ENCODE measurements at regions not wholly inside any gene's neighbourhood (a gene's known extent, or its start where the extent isn't known, plus 50 kb on each side); places are given as distances from the start of the nearest gene placed in this dataset.

DNA sequence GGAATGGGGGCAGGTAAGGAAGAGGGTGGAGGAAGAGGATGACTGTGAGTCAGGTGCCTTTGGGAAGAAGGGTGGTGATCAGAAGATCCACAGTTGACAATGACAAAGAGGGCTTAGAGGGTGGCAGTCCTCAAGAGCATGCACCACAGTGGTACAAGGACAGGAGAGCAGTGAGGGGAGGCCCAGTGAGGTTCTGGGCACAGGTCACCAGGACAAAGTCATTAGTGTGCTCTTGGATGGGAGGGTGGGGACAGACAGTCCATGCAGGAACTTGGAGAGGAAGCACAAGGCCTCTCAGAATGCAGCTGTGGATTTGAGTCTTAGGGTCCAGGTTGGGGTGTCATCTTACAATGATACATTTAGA, 75.1 kb downstream of the RHOU start:
- H3K4me1 ChIP-seq = peaks cover 23% of the 10 kb centered on the region
- no peak overlapping the region for H3K4me3 ChIP-seq
- ATAC-seq (peak in 1 of 2 donors; percentile 5), DNase-seq (no peak)
- intact Hi-C loops (cut with DNase I) = no loop called here
- TF ChIP-seq, protein P1, sequence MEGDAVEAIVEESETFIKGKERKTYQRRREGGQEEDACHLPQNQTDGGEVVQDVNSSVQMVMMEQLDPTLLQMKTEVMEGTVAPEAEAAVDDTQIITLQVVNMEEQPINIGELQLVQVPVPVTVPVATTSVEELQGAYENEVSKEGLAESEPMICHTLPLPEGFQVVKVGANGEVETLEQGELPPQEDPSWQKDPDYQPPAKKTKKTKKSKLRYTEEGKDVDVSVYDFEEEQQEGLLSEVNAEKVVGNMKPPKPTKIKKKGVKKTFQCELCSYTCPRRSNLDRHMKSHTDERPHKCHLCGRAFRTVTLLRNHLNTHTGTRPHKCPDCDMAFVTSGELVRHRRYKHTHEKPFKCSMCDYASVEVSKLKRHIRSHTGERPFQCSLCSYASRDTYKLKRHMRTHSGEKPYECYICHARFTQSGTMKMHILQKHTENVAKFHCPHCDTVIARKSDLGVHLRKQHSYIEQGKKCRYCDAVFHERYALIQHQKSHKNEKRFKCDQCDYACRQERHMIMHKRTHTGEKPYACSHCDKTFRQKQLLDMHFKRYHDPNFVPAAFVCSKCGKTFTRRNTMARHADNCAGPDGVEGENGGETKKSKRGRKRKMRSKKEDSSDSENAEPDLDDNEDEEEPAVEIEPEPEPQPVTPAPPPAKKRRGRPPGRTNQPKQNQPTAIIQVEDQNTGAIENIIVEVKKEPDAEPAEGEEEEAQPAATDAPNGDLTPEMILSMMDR (IDR thresholded peaks at IDR 0.05) = no peak
- no peaks in the 10 kb centered on the region for H3K36me3 ChIP-seq
- H3K27me3 ChIP-seq (ENCODE audit: low read depth) = no peaks in the 10 kb centered on the region
- H3K27ac ChIP-seq = peak overlapping the region; percentile 58
- no peaks in the 10 kb centered on the region for H3K9me3 ChIP-seq

DNA sequence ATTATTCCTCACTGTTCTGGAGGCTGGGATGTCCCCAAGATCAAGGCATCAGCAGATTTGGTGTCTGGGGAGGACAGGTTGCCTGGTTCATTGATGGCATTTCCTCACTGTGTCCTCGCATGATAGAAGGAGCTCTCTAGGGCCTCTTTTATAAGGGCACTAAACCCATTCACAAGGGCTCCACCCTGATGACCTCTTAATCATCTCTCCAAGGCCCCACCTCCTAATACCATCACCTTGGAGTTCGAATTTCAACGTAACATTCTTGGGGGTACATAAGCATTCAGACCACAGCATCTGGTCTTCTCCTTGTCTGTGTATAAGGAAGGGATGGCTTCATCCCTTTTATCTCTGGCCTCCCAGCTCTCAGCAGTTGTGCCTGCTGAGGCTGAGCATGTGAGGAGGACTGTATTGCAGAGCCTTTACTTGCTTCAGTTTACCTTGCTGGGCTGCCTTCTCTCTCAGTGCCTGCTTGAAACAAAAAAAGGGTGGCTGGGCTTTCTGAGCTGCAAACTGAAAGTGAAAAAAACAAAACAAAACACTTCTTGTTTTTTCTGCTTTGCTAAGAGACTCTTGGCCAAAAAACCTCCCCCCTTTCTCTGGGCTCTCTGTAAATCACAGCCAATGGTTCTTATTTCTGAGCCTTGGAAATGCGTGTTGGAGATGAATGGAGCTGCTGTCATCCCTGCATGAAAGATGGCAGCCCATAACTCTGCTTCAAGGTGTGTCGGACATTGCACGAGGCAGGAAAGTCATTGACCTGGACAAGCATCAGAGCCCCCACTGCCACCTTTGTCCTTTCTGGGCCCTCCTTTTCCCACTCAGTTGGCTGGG, 75.8 kb downstream of the RHOU start:
- intact Hi-C loops (cut with DNase I) = no loop called here
- TF ChIP-seq, protein P1 (IDR thresholded peaks at IDR 0.05) = no peak
- H3K4me1 ChIP-seq = peaks cover 23% of the 10 kb centered on the region
- H3K27ac ChIP-seq = peak overlapping the region; percentile 58
- no peaks in the 10 kb centered on the region for H3K36me3 ChIP-seq
- no peaks in the 10 kb centered on the region for H3K27me3 ChIP-seq (ENCODE audit: low read depth)
- H3K9me3 ChIP-seq = no peaks in the 10 kb centered on the region
- ATAC-seq (peak in 1 of 2 donors; percentile 16), DNase-seq (no peak)
- no peak overlapping the region for H3K4me3 ChIP-seq

DNA sequence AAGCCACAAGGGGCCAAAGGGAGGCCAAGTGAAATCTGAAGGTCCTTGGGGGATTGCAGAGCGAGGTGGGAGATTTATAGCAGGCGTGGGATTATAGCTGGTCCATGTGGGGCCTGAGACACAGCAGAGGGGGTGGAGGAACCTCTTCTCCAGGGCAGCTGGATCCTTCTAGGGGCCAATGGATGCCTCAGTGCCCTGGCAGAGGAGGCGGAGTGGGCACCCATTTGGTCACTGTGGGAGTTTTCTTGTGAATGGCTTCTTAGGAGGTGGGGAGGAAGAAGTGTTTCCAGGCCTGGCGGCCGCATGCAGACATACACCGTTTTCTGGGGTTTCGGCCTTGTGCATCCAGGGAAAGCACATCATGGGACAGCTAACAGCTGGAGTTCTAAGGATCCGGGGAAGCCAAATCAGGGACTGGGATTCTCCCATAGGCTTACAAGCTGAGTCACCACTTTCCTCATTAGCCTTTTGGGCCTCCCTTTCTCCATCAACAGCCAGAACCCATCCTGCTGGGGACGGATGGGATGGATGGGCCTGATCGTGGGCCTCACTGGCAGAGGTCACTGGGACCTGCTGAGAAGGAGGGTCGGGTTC, 76.5 kb downstream of the RHOU start:
- no peak overlapping the region for H3K4me3 ChIP-seq
- H3K9me3 ChIP-seq = no peaks in the 10 kb centered on the region
- DNase-seq (no peak), ATAC-seq (no peak)
- intact Hi-C loops (cut with DNase I) = no loop called here
- H3K36me3 ChIP-seq = no peaks in the 10 kb centered on the region
- peaks cover 23% of the 10 kb centered on the region for H3K4me1 ChIP-seq
- TF ChIP-seq, protein P1 (IDR thresholded peaks at IDR 0.05) = no peak
- H3K27ac ChIP-seq = peak overlapping the region; percentile 58
- H3K27me3 ChIP-seq (ENCODE audit: low read depth) = no peaks in the 10 kb centered on the region

DNA sequence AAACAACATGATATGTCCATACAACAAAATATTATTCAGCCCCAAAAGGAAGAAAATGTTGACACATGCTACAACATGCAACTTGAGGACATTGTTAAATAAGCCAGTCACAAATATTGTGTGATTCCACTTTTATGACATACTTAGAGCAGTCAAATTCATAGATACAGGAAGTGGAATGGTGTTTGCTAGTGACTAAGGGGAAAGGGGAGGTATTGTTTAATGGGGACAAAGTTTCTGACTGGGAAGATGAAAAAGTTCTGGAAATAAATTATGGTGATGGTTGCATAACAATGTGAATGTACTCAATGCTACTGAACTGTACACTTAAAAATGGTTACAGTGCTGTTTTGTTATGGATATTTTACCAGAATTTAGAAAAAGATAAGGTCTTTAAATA, 77.7 kb downstream of the RHOU start:
- Histone ChIP-seq H3K27me3 (ENCODE audit: low read depth) (no peaks in the 10 kb centered on the region), H3K4me1 (peaks cover 23% of the 10 kb centered on the region), H3K9me3 (no peaks in the 10 kb centered on the region), H3K36me3 (no peaks in the 10 kb centered on the region), H3K4me3 (no peak overlapping the region), H3K27ac (no peak overlapping the region)
- TF ChIP-seq, protein P1 (IDR thresholded peaks at IDR 0.05) = no peak
- intact Hi-C loops (cut with DNase I) = no loop called here
- DNase-seq = no peak
- no peak for ATAC-seq

DNA sequence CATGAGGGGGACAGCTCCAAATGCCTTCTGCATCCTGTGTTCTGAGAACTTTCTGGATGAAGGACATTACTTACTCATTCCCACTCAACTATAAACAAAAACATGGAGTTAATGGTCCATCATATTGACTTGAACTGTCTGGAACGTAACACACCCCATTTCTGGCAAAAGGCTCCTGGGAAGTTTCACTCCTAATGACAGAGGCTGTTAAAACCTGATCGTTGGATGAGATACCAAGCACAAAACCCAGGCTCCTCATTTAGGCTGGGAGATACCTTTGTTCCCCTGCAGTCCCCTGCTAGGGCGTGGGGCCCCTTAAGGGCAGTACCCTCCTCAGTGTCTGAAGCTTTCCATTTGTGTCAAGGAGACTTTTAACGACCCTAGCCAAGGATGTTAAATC, 78.9 kb downstream of the RHOU start:
- TF ChIP-seq, protein P1 (IDR thresholded peaks at IDR 0.05) = no peak
- H3K4me3 ChIP-seq = no peak overlapping the region
- ATAC-seq = no peak

More for the DNA sequence above, 78.9 kb downstream of the RHOU start:
- no peaks in the 10 kb centered on the region for H3K27me3 ChIP-seq (ENCODE audit: low read depth)
- no peak for DNase-seq
- H3K4me1 ChIP-seq = peaks cover 23% of the 10 kb centered on the region
- H3K36me3 ChIP-seq = no peaks in the 10 kb centered on the region
- H3K9me3 ChIP-seq = no peaks in the 10 kb centered on the region
- H3K27ac ChIP-seq = no peak overlapping the region
- intact Hi-C loops (cut with DNase I) = no loop called here

Measured in lower lobe of right lung (tissue), 2 donors.